ENCODE measurements at regions not wholly inside any gene's neighbourhood (a gene's known extent, or its start where the extent isn't known, plus 50 kb on each side); places are given as distances from the start of the nearest gene placed in this dataset.
"Not testable (repeated sequence)": the region's sequence is repeated elsewhere in the genome, so short reads cannot be mapped to it uniquely, and the experiment has no call there.

DNA sequence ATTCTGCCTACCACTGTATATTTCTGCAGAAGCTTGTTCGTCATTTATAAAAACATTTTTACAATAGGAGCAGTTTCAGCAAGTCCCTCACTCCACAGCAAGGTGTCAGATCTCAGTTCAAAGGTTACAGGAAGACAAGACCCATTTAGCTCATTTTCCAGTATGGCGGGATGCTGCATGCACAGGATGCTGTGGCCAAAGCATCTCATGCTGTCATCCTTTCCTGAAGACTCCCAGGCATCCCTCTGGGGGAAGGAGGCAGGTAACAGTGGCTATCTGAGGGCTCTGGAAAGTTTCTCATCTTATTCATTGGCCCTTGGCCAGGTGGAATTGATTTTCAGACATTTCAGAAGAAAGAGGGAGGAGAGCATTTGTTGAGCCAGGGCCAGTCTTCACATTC is 539.3 kb upstream of the CDH5 start:
- DNase-seq: no peak

DNA sequence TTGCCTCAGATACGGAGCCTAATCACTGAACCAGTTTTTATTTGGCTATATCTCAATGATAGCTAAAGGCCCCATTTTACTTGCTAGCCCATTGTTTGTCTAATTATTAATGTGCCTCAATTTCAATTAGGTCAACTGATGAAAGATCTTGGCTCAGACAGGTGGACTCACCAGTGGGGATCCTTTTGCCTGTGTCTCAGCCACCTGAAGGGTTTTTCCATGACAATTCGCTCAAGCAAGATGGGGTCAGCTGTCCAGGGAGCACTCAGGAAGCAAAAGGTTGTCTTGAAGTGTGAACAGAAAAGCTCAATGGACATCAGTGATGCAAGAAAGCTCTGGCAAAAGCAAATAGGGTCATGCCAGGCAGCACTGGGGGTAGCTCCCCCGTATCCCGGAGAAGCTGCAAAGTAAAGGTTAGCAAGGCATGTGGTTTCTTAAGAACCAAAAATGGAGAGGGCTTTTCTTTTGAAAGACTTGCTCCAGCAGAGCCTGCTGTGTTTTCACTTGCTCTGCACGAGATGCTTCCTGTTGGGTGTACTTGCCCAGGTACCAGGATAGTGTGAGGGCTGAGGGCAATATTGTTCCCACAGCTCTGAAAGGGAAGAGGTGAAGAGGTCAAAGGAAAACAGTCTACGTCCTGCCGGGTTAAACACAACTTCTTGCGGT is 541.2 kb upstream of the CDH5 start:
- DNase-seq: no peak

DNA sequence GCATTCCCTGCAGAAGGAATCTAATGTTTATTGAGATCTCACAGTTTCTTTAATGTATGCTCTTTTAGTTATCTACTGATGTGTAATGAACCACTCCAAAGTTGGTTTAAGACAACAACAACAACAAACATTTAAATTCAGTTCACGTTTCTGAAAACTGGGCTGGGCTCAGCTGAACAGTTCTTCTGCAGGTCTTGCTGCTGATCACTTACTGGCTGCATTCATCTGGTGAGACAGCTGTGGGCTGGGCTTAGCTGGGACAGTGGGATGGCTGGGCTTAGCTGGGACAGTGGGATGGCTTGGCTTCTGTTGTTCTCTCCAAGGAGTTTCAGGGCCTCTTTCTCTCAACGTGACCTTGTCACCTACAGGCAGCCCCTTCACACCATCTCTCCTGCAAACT is 544.3 kb upstream of the CDH5 start:
- no peak for DNase-seq

- no peak for DNase-seq
Measured at GRCh38 chr16:65819136-65819898, 547.2 kb upstream of the CDH5 start.

DNA sequence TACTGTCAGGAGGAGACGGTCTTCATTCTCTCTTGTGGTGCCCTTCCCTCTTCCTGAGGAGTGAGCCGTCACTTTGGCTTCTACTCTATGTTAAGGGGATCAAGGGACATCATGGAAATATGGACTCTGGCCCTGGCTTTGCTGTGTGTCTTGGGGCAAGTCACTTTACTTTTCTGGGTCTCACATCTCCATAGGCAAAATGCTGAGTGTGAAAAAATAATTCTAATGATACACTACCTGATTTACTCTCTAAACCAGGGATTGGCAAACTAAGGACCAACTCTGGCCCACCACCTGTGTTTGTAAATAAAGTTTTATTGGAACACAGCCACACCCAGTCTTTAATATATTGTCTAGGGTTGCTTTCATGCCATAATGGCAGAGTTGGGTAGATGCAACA is 548.7 kb upstream of the CDH5 start:
- no peak for DNase-seq

DNA sequence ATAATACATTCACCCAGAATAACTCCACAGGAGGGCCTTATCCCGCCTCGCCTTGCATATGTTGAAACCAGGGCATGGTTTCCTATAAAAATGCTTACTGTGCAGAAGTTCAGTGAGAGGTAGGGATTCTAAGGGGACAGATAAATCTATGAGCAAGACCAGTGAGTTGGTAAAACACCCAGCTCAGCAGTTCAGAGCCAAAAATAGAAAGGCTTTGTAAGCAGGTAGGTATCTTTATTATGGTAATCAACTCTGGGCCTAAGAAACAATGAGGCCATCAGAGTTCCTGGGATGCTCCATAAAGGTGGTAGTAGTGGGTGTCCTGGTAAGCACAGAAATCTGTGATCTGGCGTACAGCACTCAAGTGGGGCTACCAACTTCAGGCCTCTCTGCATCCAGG is 549.4 kb upstream of the CDH5 start:
- DNase-seq: no peak

GRCh38 chr16:65816556-65816955 is 549.9 kb upstream of the CDH5 start:
- no peak for DNase-seq

DNA sequence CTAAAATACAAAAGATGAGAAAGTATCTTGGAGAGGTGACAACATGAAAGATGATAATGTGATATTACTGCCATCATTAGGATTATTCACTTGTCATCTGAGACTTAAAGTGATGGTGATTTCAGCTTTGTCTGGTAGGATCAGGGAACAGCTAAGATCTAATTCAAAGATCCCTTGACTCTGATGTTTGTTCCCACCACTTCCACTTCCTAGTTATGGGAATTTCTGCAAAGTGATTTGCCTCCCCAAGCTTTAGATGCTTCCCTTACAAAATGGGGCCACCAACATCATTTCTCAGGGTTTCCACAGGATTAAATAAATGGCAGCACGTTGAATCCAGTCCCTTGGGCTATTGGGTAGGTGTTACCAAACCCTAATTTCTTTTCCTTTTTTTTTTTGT is 550.8 kb upstream of the CDH5 start:
- DNase-seq: no peak

DNA sequence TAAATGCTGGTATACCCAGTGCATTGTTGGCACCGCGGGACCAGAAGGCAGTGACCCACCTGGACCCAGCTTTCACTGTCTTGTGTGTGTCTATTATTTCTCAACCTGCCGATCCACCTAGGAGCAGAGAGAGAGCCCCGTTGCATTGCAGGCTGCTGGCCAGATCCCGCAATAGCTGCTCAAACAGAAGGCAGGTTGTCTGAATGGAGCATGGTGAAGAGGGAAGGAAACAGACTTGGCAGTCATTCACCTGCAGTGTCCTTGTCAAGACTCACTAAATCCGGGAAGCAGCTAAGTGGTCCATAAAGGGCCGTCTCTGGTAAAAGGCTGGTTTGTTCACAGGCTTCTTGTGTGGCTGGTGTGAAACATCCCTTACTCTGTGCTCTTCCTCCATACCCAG is 552.6 kb upstream of the CDH5 start:
- not testable (repeated sequence) for DNase-seq

DNA sequence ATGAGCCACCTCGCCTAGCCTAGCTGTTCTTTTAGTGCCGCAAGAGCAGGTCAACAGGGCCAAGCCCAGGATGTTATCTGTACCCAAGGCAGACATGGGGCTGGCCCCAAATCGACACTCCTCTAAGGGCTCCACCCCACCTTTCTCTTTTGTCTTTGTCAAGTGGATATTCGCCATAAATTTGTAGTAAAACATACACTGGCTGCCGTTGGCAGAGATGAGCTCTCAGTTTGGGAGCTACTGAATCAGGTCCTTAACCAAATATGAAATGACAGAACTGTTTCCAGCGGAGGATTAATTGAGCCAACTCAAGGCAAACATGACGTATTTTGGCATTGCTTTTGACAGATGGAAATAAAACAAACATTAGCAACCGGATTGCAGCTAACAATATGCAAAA is 556.9 kb upstream of the CDH5 start:
- DNase-seq: peak; percentile 51

DNA sequence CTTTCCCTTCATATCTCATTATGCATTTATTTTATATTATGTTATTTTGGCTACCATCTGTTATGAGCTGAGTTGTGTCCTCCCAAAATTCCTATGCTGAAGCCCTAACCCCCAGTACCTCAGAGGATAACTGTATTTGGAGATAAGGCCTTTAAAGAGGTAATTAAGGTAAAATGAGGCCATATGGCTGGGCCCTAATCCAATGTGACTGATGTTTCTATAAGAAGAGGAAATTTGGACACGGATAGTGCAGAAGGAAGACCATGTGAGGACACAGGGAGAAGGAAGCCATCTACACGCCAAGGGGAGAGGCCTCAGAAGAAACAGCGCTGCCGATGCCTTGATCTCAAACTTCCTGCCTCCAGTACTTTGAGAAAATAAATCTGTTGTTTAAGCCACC is 557.7 kb upstream of the CDH5 start:
- DNase-seq: no peak

- no peak for DNase-seq
Measured at GRCh38 chr16:65807858-65808257, 558.6 kb upstream of the CDH5 start.

GRCh38 chr16:65805704-65806103 is 560.8 kb upstream of the CDH5 start:
- not testable (repeated sequence) for DNase-seq

GRCh38 chr16:65796481-65796880 is 570.0 kb upstream of the CDH5 start:
- no peak for DNase-seq

DNA sequence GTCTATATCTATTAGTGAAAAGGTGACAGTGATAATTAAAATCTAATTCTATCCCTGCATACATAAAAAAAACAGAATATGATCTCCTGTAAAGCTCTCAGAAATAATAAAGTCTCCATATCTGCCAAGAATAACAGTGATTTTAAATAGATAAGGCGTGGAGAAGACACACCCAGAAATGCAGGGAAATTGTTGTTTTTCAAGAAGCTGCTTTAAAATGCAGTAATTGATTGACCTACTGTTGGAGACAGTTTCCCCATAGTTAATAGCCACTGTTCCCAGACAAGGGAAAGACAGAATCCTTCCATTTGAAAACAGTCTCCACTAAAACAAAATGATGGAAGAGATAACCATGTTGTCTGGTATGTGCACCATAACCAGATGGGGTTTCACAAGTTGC is 571.5 kb upstream of the CDH5 start:
- DNase-seq: no peak

GRCh38 chr16:65793781-65794180 is 572.7 kb upstream of the CDH5 start:
- no peak for DNase-seq

DNA sequence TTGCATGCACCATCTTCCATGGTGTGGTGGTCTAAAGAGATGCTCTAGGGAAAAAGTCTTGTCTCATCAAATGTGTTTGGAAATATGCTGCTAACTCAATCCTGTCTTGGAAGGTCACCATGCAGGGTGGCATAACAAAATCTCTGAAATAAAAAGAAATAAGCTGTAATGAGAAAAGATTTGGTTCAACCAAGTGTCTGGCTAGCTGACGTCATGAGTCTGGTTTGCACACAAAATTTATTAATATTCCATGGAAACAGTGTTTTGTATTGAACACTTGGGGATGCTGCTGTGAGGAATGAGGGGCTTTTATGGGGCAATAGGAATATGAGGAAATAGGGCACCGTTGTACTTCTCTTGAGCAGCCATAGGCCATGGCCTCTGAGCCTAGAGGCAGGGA is 575.7 kb upstream of the CDH5 start:
- DNase-seq: no peak

DNA sequence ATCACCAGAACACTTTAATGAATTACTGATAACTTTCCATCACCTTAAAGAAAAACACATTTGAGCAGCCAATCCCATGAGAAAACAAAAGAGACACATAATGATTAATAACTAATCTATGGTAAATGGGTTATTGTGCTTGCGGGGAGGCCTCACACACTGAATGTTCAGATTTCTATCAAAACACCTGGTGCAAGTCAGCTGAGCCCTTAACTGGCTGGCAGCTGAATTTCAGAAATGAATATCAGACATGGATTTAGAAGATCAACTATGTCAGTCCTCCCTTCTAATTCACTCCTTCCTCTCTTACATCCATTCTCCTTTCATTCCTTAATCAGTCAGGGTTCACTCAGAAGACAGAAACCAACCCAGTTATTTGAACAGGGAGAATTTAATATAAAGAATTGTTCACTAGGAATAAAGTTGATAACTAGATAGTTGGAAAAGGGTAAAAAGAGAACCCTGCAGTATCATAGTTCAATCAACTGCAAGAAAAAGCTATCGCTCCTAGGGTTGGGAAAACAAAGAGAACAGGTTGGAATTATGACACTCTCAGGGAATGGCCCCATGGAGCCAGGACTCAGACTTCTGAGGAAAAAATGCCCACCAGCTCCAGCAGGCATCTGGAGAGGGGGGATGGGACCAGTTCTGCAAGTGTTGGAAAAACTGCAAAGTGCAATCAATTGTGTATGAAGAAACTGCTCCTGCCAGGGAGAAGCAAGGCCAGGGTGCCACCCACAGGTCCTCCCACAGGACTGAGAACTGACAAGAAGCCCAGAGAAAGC is 577.1 kb upstream of the CDH5 start:
- no peak for DNase-seq

- no peak for DNase-seq
Measured at GRCh38 chr16:65788434-65789140, 577.9 kb upstream of the CDH5 start.

GRCh38 chr16:65787921-65788320 is 578.6 kb upstream of the CDH5 start:
- no peak for DNase-seq

- DNase-seq: peak; percentile 20
Measured at GRCh38 chr16:65786916-65787315, 579.6 kb upstream of the CDH5 start.

GRCh38 chr16:65783709-65784474 is 582.6 kb upstream of the CDH5 start:
- no peak for DNase-seq

All from retina (tissue), 1 donor.